Activated T-helper 17 cell treated with anti-CD3 and anti-CD28 coated beads, Interleukin-2, amount 50 U/mL, for 72 hours (primary cell): ENCODE measurements at regions not wholly inside any gene's neighbourhood (a gene's known extent, or its start where the extent isn't known, plus 50 kb on each side); places are given as distances from the start of the nearest gene placed in this dataset.

Experiments used
- ATAC-seq: fragments of 150-1000 bp; cut with Tn5 transposase; replicated peaks from 2 replicates; pipeline ENCODE4 v1.10.0; 2021; ENCODE audit warnings: mild to moderate bottlenecking, moderate library complexity
- H3K27ac Mint-ChIP-seq: one replicate; pipeline ENCODE4 v1.8.0; 2022; ENCODE audit warnings: mixed read lengths
- H3K27me3 Mint-ChIP-seq: one replicate; pipeline ENCODE4 v1.8.0; 2022; ENCODE audit warnings: mixed read lengths
- H3K36me3 Mint-ChIP-seq: one replicate; pipeline ENCODE4 v1.8.0; 2022; ENCODE audit warnings: low read depth, mild to moderate bottlenecking, mixed read lengths
- H3K4me1 Mint-ChIP-seq: one replicate; pipeline ENCODE4 v1.8.0; 2022; ENCODE audit warnings: mixed read lengths
- H3K4me3 Mint-ChIP-seq: one replicate; pipeline ENCODE4 v1.8.0; 2022; ENCODE audit warnings: mild to moderate bottlenecking, mixed read lengths
- H3K9me3 Mint-ChIP-seq: one replicate; pipeline ENCODE4 v1.8.0; 2022; ENCODE audit warnings: mixed read lengths

DNA sequence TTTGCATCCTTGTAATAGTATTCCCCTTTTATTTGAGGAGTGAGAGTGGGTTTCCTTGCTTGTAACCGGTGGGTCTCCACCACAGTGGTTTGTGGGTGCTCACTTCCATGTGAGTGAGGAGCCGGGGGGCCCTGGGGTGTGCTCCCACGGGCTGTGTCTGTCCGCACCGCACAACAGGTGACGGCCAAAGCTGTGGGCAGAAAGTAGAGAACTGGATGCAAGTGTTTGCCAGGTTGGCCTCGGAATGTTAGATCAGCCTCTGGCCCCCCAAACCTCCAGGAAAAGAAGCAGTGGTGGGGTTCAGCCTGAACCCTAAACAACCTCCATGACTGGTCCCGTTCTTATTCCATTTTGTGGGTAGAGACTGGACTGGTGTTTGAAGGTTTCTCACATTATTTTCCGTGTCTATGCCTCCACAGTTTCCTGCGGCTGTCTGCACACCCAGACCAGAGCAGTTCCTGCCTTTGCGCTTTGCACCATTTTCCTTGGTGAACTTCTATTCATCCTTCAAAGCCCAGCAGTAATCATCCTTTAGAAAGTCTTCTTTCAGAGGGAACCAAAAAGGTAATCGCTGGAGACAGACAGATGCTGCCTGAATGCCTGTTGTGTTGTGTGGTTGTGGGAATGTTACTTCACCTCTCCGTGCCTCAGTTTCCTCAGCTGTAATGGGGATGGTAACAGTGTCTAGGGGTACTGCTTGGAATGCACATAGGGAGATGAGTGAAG lies 77.2 kb downstream of the MYEOV start:
- Mint-ChIP-seq H3K27me3 (no peaks in the 10 kb centered on the region), H3K27ac (no peak overlapping the region), H3K36me3 (no peaks in the 10 kb centered on the region), H3K9me3 (no peaks in the 10 kb centered on the region), H3K4me3 (no peak overlapping the region), H3K4me1 (no peaks in the 10 kb centered on the region)
- ATAC-seq = no peak

DNA sequence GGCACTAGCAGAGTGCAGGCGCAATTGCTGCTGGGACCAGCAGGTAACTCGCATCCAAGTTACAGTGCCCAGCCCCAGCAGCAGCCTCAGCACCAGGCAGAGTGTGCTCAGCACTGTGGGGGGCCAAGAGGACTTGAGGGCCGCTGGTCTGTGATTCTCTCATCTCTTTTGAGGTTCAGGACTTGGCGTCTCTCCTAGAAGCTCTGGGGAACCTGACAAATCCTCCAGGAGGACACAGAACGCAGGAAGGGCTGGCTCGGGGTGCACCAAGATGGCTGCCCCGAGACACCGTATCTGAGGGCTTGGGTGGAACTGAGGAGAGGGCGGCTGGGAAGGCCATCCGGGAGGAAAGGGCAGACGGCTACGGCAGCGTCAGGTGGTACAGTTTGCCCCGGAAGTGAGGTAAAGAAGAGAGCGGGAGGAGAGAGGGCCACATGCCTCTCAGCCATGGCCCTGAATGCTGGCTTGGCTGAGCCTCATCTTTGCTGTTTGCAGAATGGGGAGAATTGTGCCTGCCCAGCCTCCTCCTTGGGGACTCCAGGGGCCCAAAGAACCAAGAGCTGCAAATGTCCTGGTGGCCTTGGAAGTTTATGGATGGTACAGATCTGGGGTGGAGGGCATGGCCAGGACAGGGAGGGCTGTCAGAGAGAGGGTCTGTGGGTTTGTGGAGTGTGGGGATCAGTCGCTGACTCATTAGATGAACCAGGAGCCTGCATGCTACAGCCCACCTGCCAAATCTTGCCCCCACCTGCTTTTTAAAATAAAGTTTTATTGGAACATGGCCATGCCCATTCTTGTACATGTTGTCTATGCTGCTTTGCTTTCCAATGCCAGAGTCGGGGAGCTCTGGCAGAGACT lies 78.0 kb downstream of the MYEOV start:
- H3K27me3 Mint-ChIP-seq = no peaks in the 10 kb centered on the region
- no peak overlapping the region for H3K27ac Mint-ChIP-seq
- no peaks in the 10 kb centered on the region for H3K9me3 Mint-ChIP-seq
- no peaks in the 10 kb centered on the region for H3K36me3 Mint-ChIP-seq
- no peak for ATAC-seq
- H3K4me1 Mint-ChIP-seq = no peaks in the 10 kb centered on the region
- H3K4me3 Mint-ChIP-seq = no peak overlapping the region

GRCh38 chr11:69372589-69373250 lies 78.8 kb downstream of the MYEOV start:
- Mint-ChIP-seq H3K4me1 (no peaks in the 10 kb centered on the region), H3K27ac (no peak overlapping the region), H3K4me3 (no peak overlapping the region), H3K36me3 (no peaks in the 10 kb centered on the region), H3K9me3 (no peaks in the 10 kb centered on the region), H3K27me3 (no peaks in the 10 kb centered on the region)
- ATAC-seq = no peak

DNA sequence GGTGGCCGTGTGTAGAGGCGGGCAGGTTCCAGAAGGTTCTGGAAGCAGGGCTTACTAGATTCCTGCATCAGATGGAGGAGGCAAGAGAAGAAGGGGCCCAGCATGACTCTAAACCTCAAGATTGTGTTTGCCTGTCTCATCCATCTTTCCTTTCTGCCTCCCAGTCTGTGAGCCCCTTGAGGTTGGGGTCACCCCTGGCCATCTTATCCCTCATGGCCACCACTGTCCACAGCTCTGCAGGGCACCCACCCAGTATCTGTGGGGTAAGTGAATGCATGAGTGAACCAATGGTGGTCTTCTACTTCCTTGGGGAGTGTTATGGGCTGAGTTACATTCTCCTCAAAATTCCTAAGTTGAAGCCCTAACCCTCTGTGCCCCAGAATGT lies 79.3 kb downstream of the MYEOV start:
- no peak for ATAC-seq
- H3K4me3 Mint-ChIP-seq = no peak overlapping the region
- H3K27ac Mint-ChIP-seq = no peak overlapping the region
- H3K9me3 Mint-ChIP-seq = no peaks in the 10 kb centered on the region
- no peaks in the 10 kb centered on the region for H3K27me3 Mint-ChIP-seq
- H3K4me1 Mint-ChIP-seq = no peaks in the 10 kb centered on the region
- H3K36me3 Mint-ChIP-seq = no peaks in the 10 kb centered on the region

DNA sequence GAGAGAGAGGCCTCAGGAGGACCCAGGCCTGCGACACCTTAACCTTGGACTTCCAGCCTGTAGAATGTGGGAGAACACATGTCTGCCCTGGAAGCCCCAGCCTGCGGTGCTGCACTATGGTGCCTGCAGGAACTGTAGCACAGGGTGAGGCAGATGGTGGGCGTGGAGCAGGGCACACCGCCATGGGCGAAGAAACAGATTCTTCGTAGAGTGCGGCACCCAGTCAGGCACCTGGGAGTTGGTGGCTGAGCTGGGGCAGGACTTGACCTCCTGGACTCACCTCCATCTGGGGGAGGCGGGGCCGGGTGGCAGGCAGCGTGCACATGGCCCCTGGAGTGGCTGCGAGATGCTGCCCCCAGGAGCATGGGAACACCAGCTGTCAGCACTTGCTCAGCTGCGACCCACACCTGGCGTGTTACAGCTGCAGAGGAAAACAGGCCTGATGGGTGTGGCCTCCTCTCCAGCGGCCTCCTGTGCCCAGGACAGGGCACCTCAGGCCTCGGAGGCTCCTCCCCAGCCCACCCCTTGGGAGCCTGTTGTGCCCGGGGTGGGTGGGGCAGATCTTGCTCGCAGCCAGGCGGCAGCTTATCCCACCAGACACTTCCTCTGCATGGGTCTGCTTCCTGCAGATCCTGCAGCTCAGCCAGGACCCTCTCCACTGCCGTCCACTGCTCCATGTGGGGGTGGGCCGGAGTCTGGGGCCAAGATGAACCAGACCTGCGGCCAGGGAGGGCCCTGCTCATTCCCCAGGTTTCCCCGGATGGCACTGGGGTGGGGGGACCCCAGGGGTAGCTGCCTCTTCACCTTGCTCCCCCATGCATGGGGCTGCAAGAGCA lies 80.4 kb downstream of the MYEOV start:
- H3K9me3 Mint-ChIP-seq = no peaks in the 10 kb centered on the region
- H3K27ac Mint-ChIP-seq = no peak overlapping the region
- H3K4me1 Mint-ChIP-seq = no peaks in the 10 kb centered on the region
- no peaks in the 10 kb centered on the region for H3K36me3 Mint-ChIP-seq
- H3K27me3 Mint-ChIP-seq = no peaks in the 10 kb centered on the region
- H3K4me3 Mint-ChIP-seq = no peak overlapping the region
- no peak for ATAC-seq

GRCh38 chr11:69374946-69375310 lies 81.0 kb downstream of the MYEOV start:
- Mint-ChIP-seq H3K27me3 (no peaks in the 10 kb centered on the region), H3K27ac (no peak overlapping the region), H3K9me3 (no peaks in the 10 kb centered on the region), H3K4me3 (no peak overlapping the region), H3K4me1 (no peaks in the 10 kb centered on the region), H3K36me3 (no peaks in the 10 kb centered on the region)
- ATAC-seq = no peak

DNA sequence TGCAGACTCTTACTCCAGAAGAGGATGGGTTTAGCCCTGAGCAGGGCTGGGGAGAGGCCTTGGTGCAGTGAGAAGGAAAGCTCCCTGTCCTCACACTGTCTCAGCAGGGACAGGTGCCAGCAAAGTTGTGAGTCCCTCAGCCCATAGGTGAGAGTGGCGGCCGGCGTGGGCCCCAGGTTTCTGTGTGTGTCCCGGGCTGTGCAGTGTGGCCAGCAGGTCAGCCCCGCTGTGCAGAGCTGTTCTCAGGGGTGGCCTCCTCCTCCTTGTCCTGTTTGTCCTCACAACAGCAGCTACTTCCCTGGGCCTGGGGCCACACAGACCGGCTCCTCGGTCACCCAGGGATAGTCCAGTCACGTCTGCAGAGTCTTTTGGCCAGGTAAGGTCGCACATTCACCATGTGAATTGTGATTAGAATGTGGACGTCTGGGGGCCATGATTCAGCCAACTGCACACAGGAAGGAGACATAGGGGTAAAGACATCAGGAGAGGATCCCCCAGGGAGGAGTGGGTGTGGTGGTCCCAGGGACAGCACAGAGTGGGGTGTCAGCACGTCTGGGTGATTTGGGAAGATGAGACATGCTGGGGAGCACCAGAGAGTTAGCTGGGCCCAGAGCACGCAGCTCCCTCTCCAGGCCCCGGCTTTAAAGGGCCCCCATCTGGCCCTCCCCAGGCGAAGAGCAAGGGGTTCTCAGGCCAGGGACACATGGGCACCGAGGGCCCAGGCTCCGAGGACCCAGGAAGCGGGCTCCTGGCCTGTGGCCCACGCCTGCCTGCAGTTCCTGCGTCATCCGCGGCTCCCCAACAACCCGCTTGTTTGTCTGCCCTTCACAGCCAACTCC lies 81.6 kb downstream of the MYEOV start:
- ATAC-seq = no peak
- no peak overlapping the region for H3K27ac Mint-ChIP-seq
- H3K4me1 Mint-ChIP-seq = no peaks in the 10 kb centered on the region
- no peaks in the 10 kb centered on the region for H3K9me3 Mint-ChIP-seq
- H3K36me3 Mint-ChIP-seq = no peaks in the 10 kb centered on the region
- no peaks in the 10 kb centered on the region for H3K27me3 Mint-ChIP-seq
- H3K4me3 Mint-ChIP-seq = no peak overlapping the region

DNA sequence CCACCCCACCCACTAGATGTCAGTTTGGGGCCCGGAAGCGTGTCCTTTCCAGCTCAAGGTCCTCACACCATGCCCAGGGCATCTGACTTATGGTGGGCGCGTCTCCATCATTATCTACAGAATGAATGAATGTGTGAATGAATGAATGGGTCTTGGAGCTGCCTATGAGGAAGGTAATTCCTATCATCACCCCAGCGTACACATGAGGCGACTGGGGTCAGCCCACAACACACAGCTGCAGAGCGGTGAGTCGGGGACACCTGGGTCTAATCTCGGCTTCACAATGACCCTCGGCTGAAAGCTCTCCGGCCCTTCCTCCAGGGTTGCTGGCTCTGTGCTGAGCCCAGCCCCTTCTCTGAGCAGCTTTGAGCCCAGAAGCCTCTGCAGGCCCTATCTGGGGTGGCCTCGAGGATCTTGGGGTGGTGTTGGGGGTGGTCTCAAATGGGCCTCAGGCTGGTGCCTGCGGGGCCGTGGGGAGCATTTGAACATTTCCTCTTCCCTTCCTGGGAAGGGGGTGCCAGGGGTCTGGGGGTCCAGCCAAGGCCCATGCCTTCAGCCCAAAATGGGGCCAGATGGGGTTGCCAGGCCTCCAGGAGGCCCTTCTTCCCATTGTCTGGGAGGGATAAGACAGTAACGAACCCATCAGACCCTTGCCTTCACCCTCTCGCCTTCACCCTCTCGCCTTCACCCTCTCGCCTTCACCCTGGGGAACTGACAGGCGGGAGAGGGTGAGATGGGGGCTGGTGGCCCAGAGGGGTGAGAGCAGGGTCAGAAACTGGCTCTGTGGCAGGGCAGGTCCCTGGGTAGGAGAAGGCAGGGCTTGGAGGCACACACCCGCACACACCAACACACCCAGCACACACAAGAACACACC lies 82.4 kb downstream of the MYEOV start:
- no peaks in the 10 kb centered on the region for H3K9me3 Mint-ChIP-seq

GRCh38 chr11:69377029-69377952 lies 83.3 kb downstream of the MYEOV start:
- ATAC-seq = no peak
- H3K9me3 Mint-ChIP-seq = no peaks in the 10 kb centered on the region
- no peak overlapping the region for H3K27ac Mint-ChIP-seq
- H3K36me3 Mint-ChIP-seq = no peaks in the 10 kb centered on the region
- no peaks in the 10 kb centered on the region for H3K27me3 Mint-ChIP-seq
- H3K4me1 Mint-ChIP-seq = no peaks in the 10 kb centered on the region
- no peak overlapping the region for H3K4me3 Mint-ChIP-seq

More for the DNA sequence above, 82.4 kb downstream of the MYEOV start:
- H3K4me3 Mint-ChIP-seq = no peak overlapping the region
- no peaks in the 10 kb centered on the region for H3K36me3 Mint-ChIP-seq
- no peaks in the 10 kb centered on the region for H3K27me3 Mint-ChIP-seq
- no peaks in the 10 kb centered on the region for H3K4me1 Mint-ChIP-seq
- no peak for ATAC-seq
- H3K27ac Mint-ChIP-seq = no peak overlapping the region

- H3K36me3 Mint-ChIP-seq = no peaks in the 10 kb centered on the region
- H3K4me3 Mint-ChIP-seq = no peak overlapping the region
- no peak for ATAC-seq
- no peaks in the 10 kb centered on the region for H3K4me1 Mint-ChIP-seq
- no peaks in the 10 kb centered on the region for H3K27me3 Mint-ChIP-seq
- H3K9me3 Mint-ChIP-seq = no peaks in the 10 kb centered on the region
- no peak overlapping the region for H3K27ac Mint-ChIP-seq
Observed at GRCh38 chr11:69377953-69378302, 84.0 kb downstream of the MYEOV start.

DNA sequence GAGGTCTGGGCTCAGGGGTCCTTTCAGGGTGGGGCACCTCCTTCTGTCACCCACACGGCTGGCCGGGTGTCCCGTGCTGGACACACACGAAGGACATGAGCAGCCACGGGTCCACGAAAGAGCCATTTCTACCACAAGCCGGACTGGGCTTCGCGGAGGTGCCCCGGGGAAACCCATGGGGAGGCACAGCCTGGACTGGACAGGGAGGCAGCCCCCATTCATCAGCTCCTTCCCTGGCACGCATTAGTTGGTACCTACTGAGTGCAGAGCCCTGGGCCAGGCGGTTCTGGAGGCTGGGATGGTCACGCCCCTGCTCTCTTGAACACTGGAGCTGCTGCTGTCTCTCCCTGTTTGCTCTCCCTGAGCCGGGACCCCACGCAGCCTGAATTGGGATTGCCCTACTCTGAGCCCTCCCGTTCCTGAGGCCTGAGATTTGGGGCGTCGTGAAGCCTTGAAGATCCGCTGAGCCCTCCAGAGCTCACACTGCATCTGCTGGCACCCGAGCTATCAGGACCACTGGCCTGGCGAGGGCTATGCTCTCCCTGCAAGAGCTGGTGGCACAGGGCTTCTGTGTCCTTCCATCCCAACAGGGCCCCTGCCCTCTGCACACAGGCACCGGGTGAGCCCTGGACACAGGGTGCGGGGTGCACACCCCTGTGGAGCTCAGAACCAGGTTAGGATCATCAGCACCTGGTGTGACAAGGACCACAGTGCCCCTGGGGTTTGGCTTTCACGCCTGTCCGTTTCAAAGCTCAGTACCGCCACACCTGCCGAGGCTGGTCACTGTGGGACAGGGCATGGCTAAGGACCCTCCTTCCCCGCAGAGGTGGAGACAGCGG lies 84.6 kb downstream of the MYEOV start:
- H3K4me1 Mint-ChIP-seq = no peaks in the 10 kb centered on the region

More for the DNA sequence above, 84.6 kb downstream of the MYEOV start:
- Mint-ChIP-seq H3K27me3 (no peaks in the 10 kb centered on the region), H3K4me3 (no peak overlapping the region), H3K36me3 (no peaks in the 10 kb centered on the region), H3K27ac (peak overlapping the region; percentile 58), H3K9me3 (no peaks in the 10 kb centered on the region)
- no peak for ATAC-seq
